ENCODE measurements at regions not wholly inside any gene's neighbourhood (a gene's known extent, or its start where the extent isn't known, plus 50 kb on each side); places are given as distances from the start of the nearest gene placed in this dataset.

DNA sequence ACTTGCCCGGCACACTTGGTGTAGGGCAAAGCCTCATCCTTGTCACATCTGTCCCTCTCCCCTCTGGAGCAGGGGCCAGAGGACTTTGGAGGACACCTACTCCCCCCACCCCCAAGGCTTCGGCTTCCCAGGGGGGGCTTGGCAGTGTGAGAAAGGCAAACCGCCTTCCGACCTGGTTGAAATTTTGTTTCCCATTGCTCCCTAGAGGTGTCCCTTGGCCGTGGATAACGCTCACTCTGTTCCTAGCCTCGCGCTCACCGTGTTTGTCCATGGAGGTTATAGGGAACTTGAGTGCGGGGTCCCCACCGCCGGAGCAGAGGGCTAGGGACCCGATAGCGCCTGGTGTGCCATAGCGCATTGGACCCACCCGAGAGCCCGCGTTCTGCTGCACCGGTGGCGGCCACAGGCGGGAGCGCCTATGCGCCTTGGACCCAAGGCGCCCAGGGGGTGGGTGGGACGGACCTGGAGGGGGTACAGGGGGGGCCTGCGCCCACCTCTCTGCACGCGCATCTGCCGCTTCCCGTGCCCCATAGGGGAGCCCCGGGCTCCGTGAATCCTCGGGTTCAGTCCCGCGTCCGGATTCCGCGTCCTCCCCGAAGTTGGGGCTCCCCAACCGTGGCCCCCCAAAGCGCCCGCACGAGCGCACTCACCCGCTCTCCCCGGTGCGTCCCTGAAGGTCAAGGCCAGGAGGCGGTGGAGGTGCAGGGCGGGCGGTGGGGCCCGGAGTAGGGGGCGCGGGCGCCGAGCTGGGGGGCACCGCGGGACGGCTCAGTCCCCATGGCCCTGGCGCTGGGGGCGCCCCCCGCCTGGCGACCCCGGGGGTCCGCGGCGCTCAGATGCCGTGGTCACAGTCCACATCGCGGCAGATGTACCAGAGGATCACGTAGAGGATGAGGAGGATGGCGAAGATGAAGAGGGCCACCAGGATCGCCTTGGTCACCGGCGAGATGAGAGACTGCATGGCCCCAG, 82.7 kb upstream of the DHRSX start:
- Histone ChIP-seq H4K20me1 (replicated peaks; ENCODE audit: control insufficient read depth, extremely low read depth, insufficient read depth, low read length) (no peaks in the 10 kb centered on the region), H3K9me1 (replicated peaks; ENCODE audit: control insufficient read depth, extremely low read depth, insufficient read depth, low read length) (no peaks in the 10 kb centered on the region), H2AFZ (ENCODE audit: low read depth, low read length) (no peak overlapping the region), H3K36me3 (ENCODE audit: control insufficient read depth in 2 of 2, extremely low read depth in 1 of 2, insufficient read depth in 2 of 2, low read length in 2 of 2) (no peaks in the 10 kb centered on the region), H3K4me2 (ENCODE audit: insufficient read depth, low read length) (no peak overlapping the region), H3K4me1 (ENCODE audit: control insufficient read depth, extremely low read depth, insufficient read depth, low read length) (no peaks in the 10 kb centered on the region), H3K79me2 (ENCODE audit: control insufficient read depth, insufficient read depth, low read length) (no peaks in the 10 kb centered on the region), H3K9ac (replicated peaks; ENCODE audit: extremely low read depth, insufficient read depth, low read length) (no peak overlapping the region), H3K9me3 (replicated peaks; ENCODE audit: control insufficient read depth, insufficient read depth, low read length) (no peaks in the 10 kb centered on the region), H3K27me3 (ENCODE audit: control insufficient read depth in 2 of 2, insufficient read depth in 2 of 2, low read length in 2 of 2) (peaks cover 32 to 40% of the 10 kb centered on the region in 2 experiments), H3K4me3 (replicated peaks in 1 of 3; ENCODE audit: insufficient read depth in 1 of 3, low read depth in 1 of 3, low read length in 3 of 3) (no peak overlapping the region), H3K27ac (ENCODE audit: insufficient read depth, low read depth, low read length) (no peak overlapping the region)
- FAIRE-seq (no peak), DNase-seq (ENCODE audit: low read depth, low spot score) (no peak)
- no TSS peak for BruUV-seq (replicated peaks)
- CTCF ChIA-PET: no interaction called here
- dilution Hi-C loops (cut with MboI; ENCODE audit: extremely low pct_ligation_motif_present, low sequenced_read_pairs): loop anchor here (25.0 kb wide), 1 partner anchor 921 kb away; no protein-coding TSS in a partner anchor
- intact Hi-C loops (cut with micrococcal nuclease): no loop called here
- no peak for TF ChIP-seq FOS (IDR thresholded peaks at IDR 0.05; ENCODE audit: borderline replicate concordance, insufficient read depth, low read length)
- peak; percentile 82 for TF ChIP-seq EZH2 (IDR thresholded peaks at IDR 0.05; ENCODE audit: borderline replicate concordance, low read depth, low read length, severe bottlenecking)
- POLR2A ChIA-PET: no interaction called here

DNA sequence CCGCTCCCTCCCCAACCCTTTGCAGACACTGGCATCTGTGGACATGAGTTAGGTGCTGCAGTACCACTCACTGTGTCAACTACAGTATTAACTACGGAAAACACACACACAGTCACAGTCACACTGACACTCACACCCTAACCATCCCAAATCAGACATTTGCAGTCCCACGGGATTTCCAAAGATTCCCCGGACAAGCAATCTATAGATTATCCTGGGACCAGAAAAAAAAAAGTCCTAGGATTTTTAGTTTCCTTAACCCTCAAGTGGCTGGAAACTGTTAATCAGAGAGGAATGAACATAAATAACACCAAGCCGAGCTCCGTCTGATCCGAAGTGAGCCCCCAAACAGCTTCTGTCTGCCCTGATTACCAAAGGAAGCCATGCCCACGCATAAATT, 81.9 kb upstream of the DHRSX start:
- Histone ChIP-seq H3K4me1 (ENCODE audit: control insufficient read depth, extremely low read depth, insufficient read depth, low read length) (no peaks in the 10 kb centered on the region), H4K20me1 (replicated peaks; ENCODE audit: control insufficient read depth, extremely low read depth, insufficient read depth, low read length) (no peaks in the 10 kb centered on the region), H3K4me2 (ENCODE audit: insufficient read depth, low read length) (no peak overlapping the region), H3K4me3 (replicated peaks in 1 of 3; ENCODE audit: insufficient read depth in 1 of 3, low read depth in 1 of 3, low read length in 3 of 3) (no peak overlapping the region), H3K27ac (ENCODE audit: insufficient read depth, low read depth, low read length) (no peak overlapping the region), H3K36me3 (ENCODE audit: control insufficient read depth in 2 of 2, extremely low read depth in 1 of 2, insufficient read depth in 2 of 2, low read length in 2 of 2) (no peaks in the 10 kb centered on the region), H3K9ac (replicated peaks; ENCODE audit: extremely low read depth, insufficient read depth, low read length) (no peak overlapping the region), H3K9me3 (replicated peaks; ENCODE audit: control insufficient read depth, insufficient read depth, low read length) (no peaks in the 10 kb centered on the region), H3K79me2 (ENCODE audit: control insufficient read depth, insufficient read depth, low read length) (no peaks in the 10 kb centered on the region), H2AFZ (ENCODE audit: low read depth, low read length) (no peak overlapping the region), H3K27me3 (ENCODE audit: control insufficient read depth in 2 of 2, insufficient read depth in 2 of 2, low read length in 2 of 2) (peaks cover 32 to 40% of the 10 kb centered on the region in 2 experiments), H3K9me1 (replicated peaks; ENCODE audit: control insufficient read depth, extremely low read depth, insufficient read depth, low read length) (no peaks in the 10 kb centered on the region)
- CTCF ChIA-PET: no interaction called here
- dilution Hi-C loops (cut with MboI; ENCODE audit: extremely low pct_ligation_motif_present, low sequenced_read_pairs) (loop anchor here (25.0 kb wide), 1 partner anchor 920 kb away; no protein-coding TSS in a partner anchor), intact Hi-C loops (cut with micrococcal nuclease) (no loop called here)
- no TSS peak for BruUV-seq (replicated peaks)
- POLR2A ChIA-PET: no interaction called here
- DNase-seq (ENCODE audit: low read depth, low spot score) (no peak), FAIRE-seq (no peak)
- TF ChIP-seq MYC (IDR thresholded peaks at IDR 0.05; ENCODE audit: low read depth, low read length): no peak
- no peak for TF ChIP-seq POLR2AphosphoS5 (IDR thresholded peaks at IDR 0.05; ENCODE audit: insufficient read depth, low read depth, low read length)
- TF ChIP-seq, protein P1, sequence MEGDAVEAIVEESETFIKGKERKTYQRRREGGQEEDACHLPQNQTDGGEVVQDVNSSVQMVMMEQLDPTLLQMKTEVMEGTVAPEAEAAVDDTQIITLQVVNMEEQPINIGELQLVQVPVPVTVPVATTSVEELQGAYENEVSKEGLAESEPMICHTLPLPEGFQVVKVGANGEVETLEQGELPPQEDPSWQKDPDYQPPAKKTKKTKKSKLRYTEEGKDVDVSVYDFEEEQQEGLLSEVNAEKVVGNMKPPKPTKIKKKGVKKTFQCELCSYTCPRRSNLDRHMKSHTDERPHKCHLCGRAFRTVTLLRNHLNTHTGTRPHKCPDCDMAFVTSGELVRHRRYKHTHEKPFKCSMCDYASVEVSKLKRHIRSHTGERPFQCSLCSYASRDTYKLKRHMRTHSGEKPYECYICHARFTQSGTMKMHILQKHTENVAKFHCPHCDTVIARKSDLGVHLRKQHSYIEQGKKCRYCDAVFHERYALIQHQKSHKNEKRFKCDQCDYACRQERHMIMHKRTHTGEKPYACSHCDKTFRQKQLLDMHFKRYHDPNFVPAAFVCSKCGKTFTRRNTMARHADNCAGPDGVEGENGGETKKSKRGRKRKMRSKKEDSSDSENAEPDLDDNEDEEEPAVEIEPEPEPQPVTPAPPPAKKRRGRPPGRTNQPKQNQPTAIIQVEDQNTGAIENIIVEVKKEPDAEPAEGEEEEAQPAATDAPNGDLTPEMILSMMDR (IDR thresholded peaks at IDR 0.05; ENCODE audit: extremely low read depth in 1 of 2, insufficient read depth in 1 of 2, low read depth in 1 of 2, low read length in 2 of 2): no peak
- no peak for TF ChIP-seq EZH2 (IDR thresholded peaks at IDR 0.05; ENCODE audit: borderline replicate concordance, low read depth, low read length, severe bottlenecking)
- no peak for TF ChIP-seq FOS (IDR thresholded peaks at IDR 0.05; ENCODE audit: borderline replicate concordance, insufficient read depth, low read length)
- no peak for TF ChIP-seq JUN (IDR thresholded peaks at IDR 0.05; ENCODE audit: borderline replicate concordance, insufficient read depth, insufficient read length, low read depth)
- TF ChIP-seq POLR2A (IDR thresholded peaks at IDR 0.05; ENCODE audit: low read depth, low read length): no peak
- TF ChIP-seq GATA2 (IDR thresholded peaks at IDR 0.05; ENCODE audit: insufficient read depth, insufficient read length, low read depth, low read length): no peak
- TF ChIP-seq, protein P2, sequence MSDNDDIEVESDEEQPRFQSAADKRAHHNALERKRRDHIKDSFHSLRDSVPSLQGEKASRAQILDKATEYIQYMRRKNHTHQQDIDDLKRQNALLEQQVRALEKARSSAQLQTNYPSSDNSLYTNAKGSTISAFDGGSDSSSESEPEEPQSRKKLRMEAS (IDR thresholded peaks at IDR 0.05; ENCODE audit: insufficient read depth, insufficient read length): no peak

Measured in endothelial cell of umbilical vein (primary cell).